H1 (cell line): ENCODE measurements at regions not wholly inside any gene's neighbourhood (a gene's known extent, or its start where the extent isn't known, plus 50 kb on each side); places are given as distances from the start of the nearest gene placed in this dataset.

ENCODE experiments used
- CEBPB ChIP-seq: IDR thresholded peaks from 2 replicates; pipeline ENCODE4 v1.6.1; 2012; ENCODE audit warnings: low read depth, low read length
- CTCF ChIP-seq, 3 experiments: IDR thresholded peaks; 1 replicate in 2 of 3; 2 replicates in 1 of 3; pipeline versions ENCODE4 v1.5.1 to v1.6.1; 2011; ENCODE audit warnings: low read length in 3 of 3, mild to moderate bottlenecking in 3 of 3, inconsistent platforms in 2 of 3, low read depth in 1 of 3, moderate library complexity in 1 of 3; ENCODE audit not compliant: insufficient read depth in 1 of 3; ENCODE audit errors: control extremely low read depth in 1 of 3
- EGR1 ChIP-seq: IDR thresholded peaks from 2 replicates; pipeline ENCODE4 v1.6.1; 2011; ENCODE audit warnings: low read depth, low read length, borderline replicate concordance
- EP300 ChIP-seq, 2 experiments: IDR thresholded peaks; 1 replicate in 1 of 2; 2 replicates in 1 of 2; pipeline ENCODE4 v1.6.1; 2011 to 2012; ENCODE audit warnings: low read depth in 2 of 2, low read length in 2 of 2, mild to moderate bottlenecking in 2 of 2, borderline replicate concordance in 1 of 2, inconsistent platforms in 1 of 2, moderate library complexity in 1 of 2
- GABPA ChIP-seq: IDR thresholded peaks from 2 replicates; pipeline ENCODE4 v1.6.1; 2011; ENCODE audit warnings: mild to moderate bottlenecking, low read length, moderate library complexity, borderline replicate concordance; ENCODE audit not compliant: insufficient read depth
- HDAC6 ChIP-seq: IDR thresholded peaks from one replicate; pipeline ENCODE4 v1.7.1; 2012; ENCODE audit warnings: low read depth, mild to moderate bottlenecking, inconsistent platforms, low read length, moderate library complexity
- MAX ChIP-seq: IDR thresholded peaks from 2 replicates; pipeline ENCODE4 v1.6.1; 2012; ENCODE audit warnings: inconsistent platforms
- POLR2A ChIP-seq, 2 experiments: IDR thresholded peaks; 1 replicate in 1 of 2; 2 replicates in 1 of 2; pipeline ENCODE4 v1.6.1; 2011; ENCODE audit warnings: low read depth in 2 of 2, low read length in 2 of 2, mild to moderate bottlenecking in 2 of 2; ENCODE audit errors: control extremely low read depth in 1 of 2
- POLR2AphosphoS5 ChIP-seq: IDR thresholded peaks from 2 replicates; pipeline ENCODE4 v1.6.1; 2011; ENCODE audit warnings: low read depth, low read length

DNA sequence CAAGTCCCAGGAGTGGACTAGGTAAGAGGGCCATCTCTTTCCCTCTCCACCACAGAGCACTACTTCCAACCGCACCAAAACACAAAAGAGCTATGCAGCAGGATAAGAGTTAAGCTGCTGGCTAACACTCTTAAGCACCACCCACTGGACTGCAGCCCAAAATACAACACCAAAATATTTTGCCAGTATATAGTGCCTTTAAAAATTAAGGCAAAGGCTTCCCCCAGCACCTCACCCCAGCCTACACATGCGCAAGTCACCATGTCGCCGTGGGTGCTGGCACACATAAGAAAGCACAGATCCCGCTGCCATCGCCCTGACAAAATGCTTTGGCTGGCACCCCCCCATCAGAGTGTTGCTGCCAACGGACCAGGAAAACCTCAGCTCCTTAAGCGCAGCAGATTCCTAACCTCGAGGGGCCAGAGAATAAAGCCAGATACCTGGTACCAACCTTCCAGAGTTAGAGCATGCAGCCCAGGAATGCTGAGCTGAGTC, 608.3 kb downstream of the PCDH17 start:
- TF ChIP-seq POLR2A (IDR thresholded peaks at IDR 0.05; ENCODE audit: control extremely low read depth in 1 of 2, low read depth in 2 of 2, low read length in 2 of 2) (no peak), CTCF (IDR thresholded peaks at IDR 0.05; ENCODE audit: control extremely low read depth in 1 of 3, insufficient read depth in 1 of 3, low read depth in 1 of 3, low read length in 3 of 3) (no peak), HDAC6 (no peak), POLR2AphosphoS5 (no peak), MAX (no peak), CEBPB (no peak), GABPA (no peak), EGR1 (no peak), EP300 (IDR thresholded peaks at IDR 0.05; ENCODE audit: borderline replicate concordance in 1 of 2, low read depth in 2 of 2, low read length in 2 of 2) (no peak)
